ENCODE measurements at regions not wholly inside any gene's neighbourhood (a gene's known extent, or its start where the extent isn't known, plus 50 kb on each side); places are given as distances from the start of the nearest gene placed in this dataset.

DNA sequence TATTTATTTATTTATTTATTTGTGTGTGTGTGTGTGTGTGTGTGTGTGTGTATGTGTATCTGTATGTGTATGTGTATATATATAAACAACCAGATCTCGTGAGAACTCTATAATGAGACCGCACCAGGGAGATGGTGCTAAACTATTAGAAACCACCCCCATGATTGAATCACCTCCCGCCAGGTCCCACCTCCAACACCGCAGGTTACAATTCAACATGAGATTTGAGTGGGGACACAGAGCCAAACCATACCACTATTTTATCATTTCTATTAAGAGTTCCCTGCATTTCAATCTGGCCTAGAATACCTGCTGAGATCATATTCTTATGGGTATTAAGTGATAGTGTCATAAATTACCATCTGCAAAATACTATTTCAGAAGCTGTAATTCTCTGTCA, 243.8 kb upstream of the PLEKHG7 start:
- H3K27ac ChIP-seq (ENCODE audit: low read depth, low read length), result no peak overlapping the region
- H3K9me3 ChIP-seq (ENCODE audit: control insufficient read depth in 1 of 2, low read length in 2 of 2), result no peaks in the 10 kb centered on the region
- H3K4me3 ChIP-seq (ENCODE audit: low read length in 2 of 2), result no peak overlapping the region
- intact Hi-C loops (cut with micrococcal nuclease), result no loop called here
- no peak overlapping the region for H3K4me3 Mint-ChIP-seq
- H3K36me3 ChIP-seq (ENCODE audit: insufficient read depth, low read length), result no peaks in the 10 kb centered on the region
- H3K4me1 ChIP-seq (ENCODE audit: insufficient read depth, low read length), result peaks cover 45% of the 10 kb centered on the region
- H3K27me3 Mint-ChIP-seq, result no peaks in the 10 kb centered on the region
- ChIA-PET CTCF (ENCODE audit: partially characterized antibody) (no interaction called here), POLR2A (ENCODE audit: partially characterized antibody) (no interaction called here)
- H3K4me1 Mint-ChIP-seq, result peaks cover 22 to 49% (median 26%) of the 10 kb centered on the region in 4 donors
- H3K27ac Mint-ChIP-seq, result no peak overlapping the region
- H3K36me3 Mint-ChIP-seq, result no peaks in the 10 kb centered on the region
- H3K9me3 Mint-ChIP-seq, result peaks cover 0 to 3% (median 0%) of the 10 kb centered on the region in 8 donors
- no peak for DNase-seq
- H3K27me3 ChIP-seq (ENCODE audit: insufficient read depth, low read length), result no peaks in the 10 kb centered on the region

DNA sequence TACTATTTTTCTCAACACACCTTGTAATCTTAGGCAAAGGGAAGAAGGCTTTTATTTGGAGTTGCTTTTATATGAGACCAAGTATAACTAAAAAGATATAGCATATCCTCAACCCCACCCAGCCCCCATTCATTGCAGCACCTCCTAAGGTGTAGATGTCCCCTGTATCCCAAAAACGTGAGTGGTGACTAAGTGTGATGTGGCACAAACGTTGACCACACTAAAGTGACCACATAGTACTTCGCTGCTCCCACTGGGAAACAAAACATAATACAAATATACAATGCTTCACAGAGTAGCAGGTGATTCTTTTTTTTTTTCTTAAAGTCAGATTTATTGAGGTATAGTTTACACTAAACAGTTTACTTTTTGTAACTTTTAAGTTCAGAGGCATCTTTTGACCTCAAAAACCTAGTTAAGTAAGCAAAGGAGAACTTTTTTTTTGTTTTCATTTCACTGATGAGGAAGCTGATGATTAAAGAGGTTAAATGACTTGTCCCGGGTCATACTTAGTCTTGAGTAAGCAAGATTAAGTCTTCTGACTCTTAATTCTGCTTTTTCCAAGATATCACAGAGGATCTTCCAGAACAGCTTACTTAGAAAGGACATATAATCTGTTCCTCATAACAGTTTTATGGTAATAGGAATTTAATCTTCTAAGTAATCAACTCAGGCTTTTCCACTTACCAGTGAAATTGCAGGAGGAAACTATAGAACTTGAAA, 245.2 kb upstream of the PLEKHG7 start:
- ChIA-PET CTCF (ENCODE audit: partially characterized antibody) (no interaction called here), POLR2A (ENCODE audit: partially characterized antibody) (interaction anchor here (1.5 kb wide), 1 partner anchor 311 kb away, joined by 3 read pairs; no protein-coding TSS in a partner anchor)
- no peaks in the 10 kb centered on the region for H3K36me3 ChIP-seq (ENCODE audit: insufficient read depth, low read length)
- Mint-ChIP-seq H3K9me3 (peaks cover 0 to 3% (median 0%) of the 10 kb centered on the region in 8 donors), H3K4me1 (peaks cover 18 to 39% (median 22%) of the 10 kb centered on the region in 4 donors), H3K36me3 (no peaks in the 10 kb centered on the region), H3K27ac (peak overlapping the region in 1 of 7 donors; percentile 31), H3K4me3 (no peak overlapping the region), H3K27me3 (no peaks in the 10 kb centered on the region)
- DNase-seq, result no peak
- no peak overlapping the region for H3K27ac ChIP-seq (ENCODE audit: low read depth, low read length)
- H3K4me3 ChIP-seq (ENCODE audit: low read length in 2 of 2), result no peak overlapping the region
- intact Hi-C loops (cut with micrococcal nuclease), result no loop called here
- H3K9me3 ChIP-seq (ENCODE audit: control insufficient read depth in 1 of 2, low read length in 2 of 2), result no peaks in the 10 kb centered on the region
- peaks cover 35% of the 10 kb centered on the region for H3K4me1 ChIP-seq (ENCODE audit: insufficient read depth, low read length)
- H3K27me3 ChIP-seq (ENCODE audit: insufficient read depth, low read length), result no peaks in the 10 kb centered on the region

DNA sequence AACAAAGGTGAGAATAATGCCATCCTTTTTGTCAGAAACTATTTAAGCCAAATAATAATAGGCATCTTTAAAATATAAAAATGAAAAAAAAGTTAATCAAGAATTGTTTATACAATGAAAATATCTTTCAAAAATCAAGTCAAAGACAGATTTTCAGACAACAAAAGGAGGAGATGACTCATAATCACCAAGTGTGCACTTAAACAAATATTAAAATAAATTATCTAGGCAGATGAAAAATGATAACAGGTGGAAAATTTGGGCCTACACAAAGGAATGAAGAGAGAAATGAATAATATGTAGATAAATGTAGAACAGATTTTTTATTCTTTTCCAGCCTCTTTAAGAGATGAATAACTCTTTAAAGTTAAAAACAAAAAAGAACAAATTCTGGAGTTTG, 250.0 kb upstream of the PLEKHG7 start:
- peaks cover 3 to 13% (median 8%) of the 10 kb centered on the region in 8 donors for H3K9me3 Mint-ChIP-seq
- no peak overlapping the region for H3K4me3 Mint-ChIP-seq
- H3K27ac Mint-ChIP-seq, result peak overlapping the region in 1 of 7 donors; percentile 9

DNA sequence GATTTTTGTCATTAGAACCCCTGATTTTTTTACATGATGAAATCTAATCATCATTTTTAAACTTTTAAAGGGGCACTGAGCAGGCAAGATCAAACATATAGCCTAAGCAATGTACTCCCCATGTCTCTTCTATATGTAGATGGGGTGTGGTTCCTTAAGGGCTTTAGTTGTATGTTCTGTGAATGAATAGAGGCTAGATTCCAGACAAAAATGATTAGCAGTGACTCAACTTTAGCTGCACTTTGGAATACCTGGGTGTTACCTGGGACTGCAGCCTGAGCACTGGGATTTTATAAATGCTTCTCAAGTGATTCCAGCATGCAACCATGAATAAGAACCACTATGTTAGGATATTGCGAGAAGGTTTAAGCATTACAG, 256.7 kb upstream of the PLEKHG7 start:
- H3K4me3 ChIP-seq (ENCODE audit: low read length in 2 of 2), result no peak overlapping the region
- H3K36me3 Mint-ChIP-seq, result no peaks in the 10 kb centered on the region
- no peak overlapping the region for H3K27ac Mint-ChIP-seq
- CTCF ChIA-PET (ENCODE audit: partially characterized antibody), result interaction anchor here (1.1 kb wide), 1 partner anchor 633 kb away, joined by 4 read pairs; no protein-coding TSS in a partner anchor
- H3K9me3 ChIP-seq (ENCODE audit: control insufficient read depth in 1 of 2, low read length in 2 of 2), result no peaks in the 10 kb centered on the region
- H3K27me3 ChIP-seq (ENCODE audit: insufficient read depth, low read length), result no peaks in the 10 kb centered on the region
- peak overlapping the region in 1 of 8 donors; percentile 5 for H3K4me3 Mint-ChIP-seq
- peaks cover 0 to 3% of the 10 kb centered on the region in 2 donors for H3K27me3 Mint-ChIP-seq
- no peak overlapping the region for H3K27ac ChIP-seq (ENCODE audit: low read depth, low read length)
- H3K9me3 Mint-ChIP-seq, result peaks cover 0 to 11% (median 6%) of the 10 kb centered on the region in 8 donors
- H3K36me3 ChIP-seq (ENCODE audit: insufficient read depth, low read length), result no peaks in the 10 kb centered on the region
- POLR2A ChIA-PET (ENCODE audit: partially characterized antibody), result interaction anchor here (0.8 to 1.2 kb wide), 2 partner anchors 300 to 302 kb away, joined by 3 read pairs; partner anchors contain the start of gene BTG1
- no peaks in the 10 kb centered on the region for H3K4me1 ChIP-seq (ENCODE audit: insufficient read depth, low read length)
- H3K4me1 Mint-ChIP-seq, result peaks cover 7 to 18% (median 9%) of the 10 kb centered on the region in 4 donors
- no peak for DNase-seq
- intact Hi-C loops (cut with micrococcal nuclease), result no loop called here

More for the DNA sequence above, 250.0 kb upstream of the PLEKHG7 start:
- ChIA-PET POLR2A (ENCODE audit: partially characterized antibody) (no interaction called here), CTCF (ENCODE audit: partially characterized antibody) (no interaction called here)
- H3K4me1 ChIP-seq (ENCODE audit: insufficient read depth, low read length), result peaks cover 4% of the 10 kb centered on the region
- peaks cover 0 to 2% of the 10 kb centered on the region in 2 donors for H3K36me3 Mint-ChIP-seq
- no peak overlapping the region for H3K27ac ChIP-seq (ENCODE audit: low read depth, low read length)
- H3K9me3 ChIP-seq (ENCODE audit: control insufficient read depth in 1 of 2, low read length in 2 of 2), result no peaks in the 10 kb centered on the region
- H3K27me3 ChIP-seq (ENCODE audit: insufficient read depth, low read length), result no peaks in the 10 kb centered on the region
- DNase-seq, result no peak
- peaks cover 0 to 10% (median 3%) of the 10 kb centered on the region in 4 donors for H3K4me1 Mint-ChIP-seq
- intact Hi-C loops (cut with micrococcal nuclease), result no loop called here
- H3K36me3 ChIP-seq (ENCODE audit: insufficient read depth, low read length), result no peaks in the 10 kb centered on the region
- H3K4me3 ChIP-seq (ENCODE audit: low read length in 2 of 2), result no peak overlapping the region
- H3K27me3 Mint-ChIP-seq, result no peaks in the 10 kb centered on the region

DNA sequence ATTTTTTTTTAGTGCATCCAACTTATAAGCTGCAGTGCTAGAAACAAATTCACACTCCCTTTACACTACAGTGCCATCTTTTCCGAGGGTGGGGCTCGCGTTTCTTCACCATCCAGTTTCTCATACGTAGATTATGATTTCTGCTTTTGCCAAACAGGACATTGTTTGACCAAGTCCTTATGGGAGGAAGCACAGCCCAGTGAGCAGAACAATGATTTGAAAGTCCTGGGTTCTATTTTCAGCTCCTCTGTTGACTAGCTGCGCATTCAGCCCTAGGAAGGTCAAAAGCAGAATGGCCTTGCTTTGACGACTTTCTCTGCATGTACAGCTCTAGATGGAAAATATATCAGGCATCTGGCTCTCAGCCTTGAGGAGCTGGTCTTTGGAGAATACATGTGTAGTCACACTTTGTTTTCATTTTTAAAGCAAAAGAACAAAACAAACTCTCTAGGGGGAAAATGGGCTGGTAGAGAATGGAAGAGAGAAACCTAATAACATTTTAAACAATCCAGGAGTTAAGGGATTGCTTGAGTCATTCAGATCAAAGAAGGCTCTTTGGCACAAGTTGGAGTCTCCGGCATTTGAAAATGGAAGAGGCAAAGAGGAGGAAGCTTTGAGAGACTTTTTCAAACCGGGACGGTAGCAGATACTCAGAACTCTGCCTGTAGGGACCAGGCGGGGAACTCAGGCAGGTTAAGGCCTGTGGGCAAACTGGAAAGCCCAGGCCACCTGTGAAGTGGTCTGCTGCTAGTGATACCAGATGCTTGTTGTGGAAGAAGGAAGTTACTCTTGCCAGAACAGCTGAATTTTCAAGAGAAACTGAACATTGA, 257.3 kb upstream of the PLEKHG7 start:
- intact Hi-C loops (cut with micrococcal nuclease), result no loop called here
- POLR2A ChIA-PET (ENCODE audit: partially characterized antibody), result interaction anchor here (0.8 to 1.2 kb wide), 2 partner anchors 300 to 301 kb away, joined by 3 read pairs; partner anchors contain the start of gene BTG1
- no peaks in the 10 kb centered on the region for H3K36me3 Mint-ChIP-seq
- H3K27ac Mint-ChIP-seq, result no peak overlapping the region
- Histone ChIP-seq H3K9me3 (ENCODE audit: control insufficient read depth in 1 of 2, low read length in 2 of 2) (no peaks in the 10 kb centered on the region), H3K4me1 (ENCODE audit: insufficient read depth, low read length) (no peaks in the 10 kb centered on the region), H3K27ac (ENCODE audit: low read depth, low read length) (no peak overlapping the region), H3K36me3 (ENCODE audit: insufficient read depth, low read length) (no peaks in the 10 kb centered on the region), H3K27me3 (ENCODE audit: insufficient read depth, low read length) (no peaks in the 10 kb centered on the region), H3K4me3 (ENCODE audit: low read length in 2 of 2) (no peak overlapping the region)
- H3K4me3 Mint-ChIP-seq, result peak overlapping the region in 1 of 8 donors; percentile 5
- H3K9me3 Mint-ChIP-seq, result peaks cover 0 to 8% (median 3%) of the 10 kb centered on the region in 8 donors
- H3K27me3 Mint-ChIP-seq, result peaks cover 0 to 3% of the 10 kb centered on the region in 2 donors
- DNase-seq, result no peak
- CTCF ChIA-PET (ENCODE audit: partially characterized antibody), result interaction anchor here (1.1 kb wide), 1 partner anchor 633 kb away, joined by 4 read pairs; no protein-coding TSS in a partner anchor
- peaks cover 7 to 18% (median 9%) of the 10 kb centered on the region in 4 donors for H3K4me1 Mint-ChIP-seq

DNA sequence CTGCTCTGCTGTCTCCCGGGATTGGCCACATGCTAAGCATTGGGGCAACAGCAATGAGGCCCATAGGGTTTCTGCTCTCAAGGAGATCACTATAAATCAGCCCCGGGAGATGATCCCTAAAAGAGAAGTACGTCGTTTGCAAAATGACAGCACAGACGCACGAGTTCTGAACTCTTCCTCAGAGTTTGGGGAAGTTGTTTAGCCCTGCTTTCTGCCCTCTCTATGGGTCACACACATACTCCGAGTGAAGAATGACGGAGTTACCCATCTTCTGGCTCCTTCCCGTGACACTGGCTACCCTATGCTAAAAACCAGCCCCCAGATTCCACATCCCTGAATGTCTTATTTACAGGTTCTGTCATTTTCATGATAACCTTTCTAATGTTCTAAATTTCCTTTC, 258.0 kb upstream of the PLEKHG7 start:
- no peaks in the 10 kb centered on the region for H3K36me3 ChIP-seq (ENCODE audit: insufficient read depth, low read length)
- H3K4me3 ChIP-seq (ENCODE audit: low read length in 2 of 2), result no peak overlapping the region
- ChIA-PET POLR2A (ENCODE audit: partially characterized antibody) (interaction anchor here (1.2 kb wide), 1 partner anchor 299 kb away, joined by 3 read pairs; the partner anchor contains the start of gene BTG1), CTCF (ENCODE audit: partially characterized antibody) (no interaction called here)
- no peaks in the 10 kb centered on the region for H3K9me3 ChIP-seq (ENCODE audit: control insufficient read depth in 1 of 2, low read length in 2 of 2)
- no peak overlapping the region for H3K27ac ChIP-seq (ENCODE audit: low read depth, low read length)
- H3K27me3 ChIP-seq (ENCODE audit: insufficient read depth, low read length), result no peaks in the 10 kb centered on the region
- Mint-ChIP-seq H3K36me3 (no peaks in the 10 kb centered on the region), H3K4me1 (peaks cover 7 to 18% (median 9%) of the 10 kb centered on the region in 4 donors), H3K4me3 (no peak overlapping the region), H3K27ac (peak overlapping the region in 1 of 7 donors; percentile 29), H3K9me3 (peaks cover 0 to 8% (median 1%) of the 10 kb centered on the region in 8 donors), H3K27me3 (peaks cover 0 to 3% of the 10 kb centered on the region in 2 donors)
- intact Hi-C loops (cut with micrococcal nuclease), result no loop called here
- no peaks in the 10 kb centered on the region for H3K4me1 ChIP-seq (ENCODE audit: insufficient read depth, low read length)
- DNase-seq, result no peak

DNA sequence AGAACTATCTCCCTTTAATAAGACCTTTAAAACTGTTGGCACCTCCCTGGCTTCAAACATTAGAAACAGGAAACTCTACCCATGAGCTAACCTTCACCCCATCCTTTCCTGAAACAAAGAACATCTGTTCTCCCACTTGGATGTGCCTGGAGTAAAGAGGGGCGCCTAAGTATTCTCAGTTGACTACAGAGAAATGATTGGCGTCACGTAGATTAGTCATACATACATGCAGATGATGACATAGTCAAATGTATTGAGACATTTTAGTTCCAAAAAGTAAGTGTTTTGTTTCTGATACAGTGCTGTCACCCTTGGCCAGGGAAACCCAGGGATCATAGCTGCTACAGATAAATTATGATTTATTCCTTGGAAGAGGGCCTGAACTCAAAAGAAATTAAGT, 260.0 kb upstream of the PLEKHG7 start:
- H3K27ac ChIP-seq (ENCODE audit: low read depth, low read length), result no peak overlapping the region
- Mint-ChIP-seq H3K36me3 (no peaks in the 10 kb centered on the region), H3K27me3 (peaks cover 0 to 3% of the 10 kb centered on the region in 2 donors), H3K4me1 (peaks cover 8 to 25% (median 10%) of the 10 kb centered on the region in 4 donors), H3K9me3 (peaks cover 0 to 8% (median 1%) of the 10 kb centered on the region in 8 donors), H3K27ac (no peak overlapping the region), H3K4me3 (no peak overlapping the region)
- no peaks in the 10 kb centered on the region for H3K27me3 ChIP-seq (ENCODE audit: insufficient read depth, low read length)
- no peaks in the 10 kb centered on the region for H3K9me3 ChIP-seq (ENCODE audit: control insufficient read depth in 1 of 2, low read length in 2 of 2)
- POLR2A ChIA-PET (ENCODE audit: partially characterized antibody), result no interaction called here
- CTCF ChIA-PET (ENCODE audit: partially characterized antibody), result no interaction called here
- H3K4me1 ChIP-seq (ENCODE audit: insufficient read depth, low read length), result peaks cover under 1% of the 10 kb centered on the region
- no peak for DNase-seq
- H3K4me3 ChIP-seq (ENCODE audit: low read length in 2 of 2), result no peak overlapping the region
- no peaks in the 10 kb centered on the region for H3K36me3 ChIP-seq (ENCODE audit: insufficient read depth, low read length)
- intact Hi-C loops (cut with micrococcal nuclease), result no loop called here
